ENCODE measurements at regions not wholly inside any gene's neighbourhood (a gene's known extent, or its start where the extent isn't known, plus 50 kb on each side); places are given as distances from the start of the nearest gene placed in this dataset.

GRCh38 chr17:52710363-52710901, 551.9 kb upstream of the CA10 start:
- Histone ChIP-seq H3K27ac (ENCODE audit: low read depth) (no peak overlapping the region), H3K27me3 (ENCODE audit: insufficient read depth) (no peaks in the 10 kb centered on the region), H3K9me2 (ENCODE audit: insufficient read depth) (peaks cover 9% of the 10 kb centered on the region; the same call in 1 of the 2 replicates), H3K36me3 (ENCODE audit: insufficient read depth) (no peaks in the 10 kb centered on the region), H3K79me2 (replicated peaks; ENCODE audit: insufficient read depth) (no peaks in the 10 kb centered on the region), H3K4me1 (ENCODE audit: insufficient read depth) (no peaks in the 10 kb centered on the region), H2AFZ (no peak overlapping the region), H4K20me1 (replicated peaks; ENCODE audit: insufficient read depth) (no peaks in the 10 kb centered on the region), H3K4me3 (no peak overlapping the region), H3F3A (replicated peaks; ENCODE audit: low read depth) (no peaks in the 10 kb centered on the region), H3K4me2 (no peak overlapping the region)
- TF ChIP-seq STAT1 (IDR thresholded peaks at IDR 0.05; ENCODE audit: unreplicated experiment) (no peak), NANOG (IDR thresholded peaks at IDR 0.05; ENCODE audit: borderline replicate concordance) (no peak), ZNF462 (CRISPR knock-in tag; IDR thresholded peaks at IDR 0.05) (no peak; the same call in 1 of the 2 replicates), CREB1 (CRISPR knock-in tag; IDR thresholded peaks at IDR 0.05; ENCODE audit: low read depth) (no peak), JUNB (IDR thresholded peaks at IDR 0.05; ENCODE audit: unreplicated experiment) (no peak), POLR2AphosphoS5 (IDR thresholded peaks at IDR 0.05; ENCODE audit: low read depth) (no peak), EZH2phosphoT487 (IDR thresholded peaks at IDR 0.05; ENCODE audit: unreplicated experiment) (no peak), ZNF114 (CRISPR knock-in tag; IDR thresholded peaks at IDR 0.05) (no peak), EZH2 (IDR thresholded peaks at IDR 0.05; ENCODE audit: low read depth, unreplicated experiment) (no peak), REST (IDR thresholded peaks at IDR 0.05; ENCODE audit: unreplicated experiment) (no peak), ETS1 (IDR thresholded peaks at IDR 0.05) (no peak), ZNF331 (CRISPR knock-in tag; IDR thresholded peaks at IDR 0.05; ENCODE audit: low read depth) (no peak), CTCF (conservative IDR thresholded peaks at IDR 0.05; ENCODE audit: low read depth in 2 of 2) (no peak)
- H3K27ac Mint-ChIP-seq = no peak overlapping the region
- H3K4me3 Mint-ChIP-seq = no peak overlapping the region
- DNase-seq (ENCODE audit: low spot score) (peak; percentile 4), ATAC-seq (no peak)
- H3K36me3 Mint-ChIP-seq (ENCODE audit: low read depth) = no peaks in the 10 kb centered on the region
- no peaks in the 10 kb centered on the region for H3K4me1 Mint-ChIP-seq
- peaks cover 7% of the 10 kb centered on the region; the same call in 1 of the 3 replicates for H3K9me3 Mint-ChIP-seq
- no peaks in the 10 kb centered on the region for H3K27me3 Mint-ChIP-seq (ENCODE audit: insufficient read depth, low read depth, poor library complexity)

Measured in GM23338 (cell line).